Mucosa of descending colon (tissue), 3 donors: ENCODE measurements at regions not wholly inside any gene's neighbourhood (a gene's known extent, or its start where the extent isn't known, plus 50 kb on each side); places are given as distances from the start of the nearest gene placed in this dataset.

Source experiments
- ATAC-seq: fragments of 200-7000 bp; cut with Tn5 transposase; one replicate; pipeline ENCODE4 v1.9.1; 2020; ENCODE audit warnings: mild to moderate bottlenecking, moderate library complexity
- DNase-seq, 3 donors: peaks; one replicate each; pipeline ENCODE4 v3.0.0-alpha.2; 2020
- H3K36me3 ChIP-seq: fragments of 200-600 bp; one replicate; pipeline ENCODE4 v1.8.0; 2021; ENCODE audit warnings: low read depth, mild to moderate bottlenecking
- H3K4me1 ChIP-seq: fragments of 200-600 bp; one replicate; pipeline ENCODE4 v1.8.0; 2021; ENCODE audit warnings: low read depth, mild to moderate bottlenecking
- H3K4me3 ChIP-seq: fragments of 200-600 bp; one replicate; pipeline ENCODE4 v1.8.0; 2021; ENCODE audit warnings: mild to moderate bottlenecking
- H3K9me3 ChIP-seq: fragments of 200-600 bp; one replicate; pipeline ENCODE4 v1.8.0; 2021; ENCODE audit warnings: mild to moderate bottlenecking
- CTCF ChIP-seq: fragments of 200-600 bp; IDR thresholded peaks from one replicate; pipeline ENCODE4 v1.8.0; 2022; ENCODE audit warnings: antibody characterized with exemption, mild to moderate bottlenecking
- intact Hi-C, 2 donors: fragments of 100-400 bp; cut with DNase I in 1 of 2; cut with micrococcal nuclease in 1 of 2; formaldehyde crosslinking; loops; one replicate each; pipeline versions ENCODE4 v1.11.0 to v1.11.1; 2022; cut with DNase I, micrococcal nuclease
- donor health status: DM: no; HTN: no; CAD: no; lungs with moderate emphysema.
- donor health status: DM: no; HTN: no; CAD: no.
- donor health status: DM: no; HTN: yes; CAD: no.

- H3K9me3 ChIP-seq: no peaks in the 10 kb centered on the region
- intact Hi-C loops: no loop called here
- no peaks in the 10 kb centered on the region for H3K4me1 ChIP-seq
- DNase-seq (no peak), ATAC-seq (no peak)
- H3K4me3 ChIP-seq: no peak overlapping the region
- TF ChIP-seq CTCF: no peak
- no peaks in the 10 kb centered on the region for H3K36me3 ChIP-seq
Measured at GRCh38 chr15:91665212-91665611, 188.3 kb upstream of the SLCO3A1 start.

- H3K9me3 ChIP-seq: no peaks in the 10 kb centered on the region
- H3K4me3 ChIP-seq: no peak overlapping the region
- no peak for TF ChIP-seq CTCF
- intact Hi-C loops: no loop called here
- no peaks in the 10 kb centered on the region for H3K4me1 ChIP-seq
- ATAC-seq: no peak
- no peak for DNase-seq
- H3K36me3 ChIP-seq: no peaks in the 10 kb centered on the region
Measured at GRCh38 chr15:91668370-91668769, 185.1 kb upstream of the SLCO3A1 start.

GRCh38 chr15:91670108-91670507 lies 183.4 kb upstream of the SLCO3A1 start:
- ATAC-seq: peak; percentile 53
- intact Hi-C loops: no loop called here

GRCh38 chr15:91678003-91678402 lies 175.5 kb upstream of the SLCO3A1 start:
- peaks cover 7% of the 10 kb centered on the region for H3K9me3 ChIP-seq
- no peak overlapping the region for H3K4me3 ChIP-seq
- no peak for TF ChIP-seq CTCF
- DNase-seq: no peak
- no peak for ATAC-seq
- intact Hi-C loops: no loop called here
- no peaks in the 10 kb centered on the region for H3K4me1 ChIP-seq
- no peaks in the 10 kb centered on the region for H3K36me3 ChIP-seq

More at GRCh38 chr15:91670108-91670507, 183.4 kb upstream of the SLCO3A1 start:
- TF ChIP-seq CTCF: no peak
- Histone ChIP-seq H3K4me1 (no peaks in the 10 kb centered on the region), H3K4me3 (no peak overlapping the region), H3K9me3 (peaks cover 7% of the 10 kb centered on the region), H3K36me3 (no peaks in the 10 kb centered on the region)
- DNase-seq: no peak

- no peak for TF ChIP-seq CTCF
- Histone ChIP-seq H3K9me3 (peaks cover 2% of the 10 kb centered on the region), H3K4me3 (no peak overlapping the region), H3K4me1 (no peaks in the 10 kb centered on the region), H3K36me3 (no peaks in the 10 kb centered on the region)
- ATAC-seq (no peak), DNase-seq (no peak)
- intact Hi-C loops: no loop called here
Measured at GRCh38 chr15:91679447-91679846, 174.1 kb upstream of the SLCO3A1 start.

- Histone ChIP-seq H3K36me3 (no peaks in the 10 kb centered on the region), H3K4me3 (no peak overlapping the region), H3K4me1 (no peaks in the 10 kb centered on the region), H3K9me3 (no peaks in the 10 kb centered on the region)
- ATAC-seq (no peak), DNase-seq (no peak)
- intact Hi-C loops: no loop called here
- no peak for TF ChIP-seq CTCF
Measured at GRCh38 chr15:91685436-91685835, 168.1 kb upstream of the SLCO3A1 start.
